B cell (primary cell): ENCODE measurements at regions not wholly inside any gene's neighbourhood (a gene's known extent, or its start where the extent isn't known, plus 50 kb on each side); places are given as distances from the start of the nearest gene placed in this dataset.

Experiments used
- EZH2 ChIP-seq: IDR thresholded peaks from 2 replicates; pipeline ENCODE4 v1.6.1; 2012; ENCODE audit warnings: borderline replicate concordance, low read depth, mild to moderate bottlenecking, moderate library complexity, low read length; ENCODE audit not compliant: insufficient read depth, poor library complexity, severe bottlenecking
- TF ChIP-seq, protein P1 (sequence below): fragments of 200-600 bp; IDR thresholded peaks from one replicate; pipeline ENCODE4 v1.8.0; 2022; ENCODE audit warnings: antibody characterized with exemption, mild to moderate bottlenecking

DNA sequence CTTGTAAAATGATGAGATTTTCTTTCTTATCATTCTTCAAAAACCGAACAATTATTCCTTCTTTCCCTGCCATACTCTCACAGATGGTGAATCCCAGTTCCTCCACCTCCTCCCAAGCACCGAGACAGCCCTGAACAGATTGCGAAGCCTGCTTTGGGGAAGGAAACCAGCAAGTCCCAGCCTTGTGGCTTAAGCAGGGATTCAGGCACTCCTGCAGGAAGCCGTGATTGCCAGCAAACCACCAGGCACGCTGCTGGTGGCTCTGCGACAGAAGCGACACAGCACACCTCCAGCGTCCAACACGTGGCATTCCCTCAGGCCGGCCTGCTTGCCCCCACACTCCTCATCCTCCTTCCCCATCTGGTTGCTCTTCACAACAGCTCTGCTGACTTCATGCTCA is 237.7 kb downstream of the GXYLT1 start:
- no peak for TF ChIP-seq EZH2
- TF ChIP-seq, protein P1, sequence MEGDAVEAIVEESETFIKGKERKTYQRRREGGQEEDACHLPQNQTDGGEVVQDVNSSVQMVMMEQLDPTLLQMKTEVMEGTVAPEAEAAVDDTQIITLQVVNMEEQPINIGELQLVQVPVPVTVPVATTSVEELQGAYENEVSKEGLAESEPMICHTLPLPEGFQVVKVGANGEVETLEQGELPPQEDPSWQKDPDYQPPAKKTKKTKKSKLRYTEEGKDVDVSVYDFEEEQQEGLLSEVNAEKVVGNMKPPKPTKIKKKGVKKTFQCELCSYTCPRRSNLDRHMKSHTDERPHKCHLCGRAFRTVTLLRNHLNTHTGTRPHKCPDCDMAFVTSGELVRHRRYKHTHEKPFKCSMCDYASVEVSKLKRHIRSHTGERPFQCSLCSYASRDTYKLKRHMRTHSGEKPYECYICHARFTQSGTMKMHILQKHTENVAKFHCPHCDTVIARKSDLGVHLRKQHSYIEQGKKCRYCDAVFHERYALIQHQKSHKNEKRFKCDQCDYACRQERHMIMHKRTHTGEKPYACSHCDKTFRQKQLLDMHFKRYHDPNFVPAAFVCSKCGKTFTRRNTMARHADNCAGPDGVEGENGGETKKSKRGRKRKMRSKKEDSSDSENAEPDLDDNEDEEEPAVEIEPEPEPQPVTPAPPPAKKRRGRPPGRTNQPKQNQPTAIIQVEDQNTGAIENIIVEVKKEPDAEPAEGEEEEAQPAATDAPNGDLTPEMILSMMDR = no peak
